DMS79 treated with DMSO at 0.1 percent for 48 hours (cell line): ENCODE measurements at regions not wholly inside any gene's neighbourhood (a gene's known extent, or its start where the extent isn't known, plus 50 kb on each side); places are given as distances from the start of the nearest gene placed in this dataset.

Experiments
- DNase-seq: peaks from one replicate; lab custom pipeline; 2025; lab: John Stamatoyannopoulos, UW

DNA sequence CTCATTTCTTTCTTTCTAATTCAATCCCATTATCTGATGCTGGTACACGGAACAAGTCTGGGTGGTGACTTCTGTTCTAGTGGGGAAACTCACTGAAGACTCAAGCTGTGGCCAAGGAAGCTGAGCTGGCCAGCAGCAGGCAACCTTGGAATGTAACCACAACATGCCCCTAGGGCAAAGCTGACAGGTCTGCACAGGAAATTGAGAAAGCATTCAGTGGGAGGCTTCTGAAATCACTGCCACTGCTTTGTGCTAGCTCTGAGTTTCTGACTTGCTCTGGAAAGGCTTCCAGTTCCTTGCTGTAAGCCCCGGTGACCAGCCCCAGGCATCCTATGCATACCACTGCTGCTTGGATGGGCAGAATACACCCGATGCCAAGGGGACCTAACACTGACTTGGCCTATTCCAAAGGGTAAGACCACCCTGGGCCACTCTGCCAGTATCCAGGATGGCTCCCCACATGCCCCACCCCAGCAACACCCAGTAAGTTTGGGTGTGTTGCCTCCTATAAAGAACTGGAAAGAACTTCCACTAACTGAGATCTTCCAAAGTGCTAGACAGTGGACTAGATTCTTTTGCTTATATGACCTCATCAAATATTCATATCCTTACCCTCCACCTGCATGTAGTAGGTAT, 84.5 kb upstream of the CDKN3 start:
- DNase-seq: no peak

GRCh38 chr14:54314365-54315104, 82.3 kb upstream of the CDKN3 start:
- DNase-seq: no peak

GRCh38 chr14:54316652-54317051, 80.2 kb upstream of the CDKN3 start:
- no peak for DNase-seq

DNA sequence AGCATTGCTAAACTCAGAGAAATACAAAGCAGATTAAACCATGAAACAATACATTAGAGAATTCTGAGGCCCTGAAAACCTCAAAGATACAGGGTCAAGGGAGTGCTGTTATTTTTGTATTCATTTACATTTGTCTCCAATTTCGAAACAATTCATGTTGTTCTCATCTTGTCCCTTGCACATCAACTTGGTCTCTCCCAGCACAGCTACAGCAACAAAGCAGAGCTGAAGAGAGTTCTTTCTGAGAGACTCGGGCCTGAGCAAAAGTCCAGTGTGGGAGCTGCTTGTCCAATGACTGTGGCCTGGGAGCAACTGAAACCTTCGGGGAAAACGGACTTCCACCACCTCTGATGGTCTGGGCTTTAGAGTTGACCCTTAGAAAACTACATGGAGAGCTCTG, 79.4 kb upstream of the CDKN3 start:
- DNase-seq: no peak

DNA sequence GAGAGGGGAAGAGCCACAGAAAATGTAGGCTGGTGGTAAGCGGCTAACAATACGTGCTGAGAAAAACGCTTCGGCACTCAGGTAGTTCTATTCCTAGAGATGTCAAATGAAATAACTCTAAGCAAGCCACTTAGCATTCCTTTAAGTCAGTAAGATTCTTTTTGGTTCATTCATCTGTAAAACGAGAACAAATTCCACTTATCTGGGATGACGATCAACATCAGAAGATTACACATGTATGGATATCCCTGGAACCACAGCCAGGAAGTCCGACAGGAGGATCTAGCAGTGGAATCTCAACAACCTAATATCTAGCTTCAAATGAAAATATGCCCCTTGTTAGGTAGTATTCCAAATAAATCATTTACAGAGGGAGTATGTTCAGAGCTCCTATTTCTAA, 74.6 kb upstream of the CDKN3 start:
- DNase-seq: no peak

- no peak for DNase-seq
Observed at GRCh38 chr14:54322701-54323337, 74.0 kb upstream of the CDKN3 start.

GRCh38 chr14:54325766-54326165, 71.0 kb upstream of the CDKN3 start:
- DNase-seq: no peak

- no peak for DNase-seq
Observed at GRCh38 chr14:54329082-54329695, 67.6 kb upstream of the CDKN3 start.

- no peak for DNase-seq
Observed at GRCh38 chr14:54330876-54331275, 65.9 kb upstream of the CDKN3 start.

DNA sequence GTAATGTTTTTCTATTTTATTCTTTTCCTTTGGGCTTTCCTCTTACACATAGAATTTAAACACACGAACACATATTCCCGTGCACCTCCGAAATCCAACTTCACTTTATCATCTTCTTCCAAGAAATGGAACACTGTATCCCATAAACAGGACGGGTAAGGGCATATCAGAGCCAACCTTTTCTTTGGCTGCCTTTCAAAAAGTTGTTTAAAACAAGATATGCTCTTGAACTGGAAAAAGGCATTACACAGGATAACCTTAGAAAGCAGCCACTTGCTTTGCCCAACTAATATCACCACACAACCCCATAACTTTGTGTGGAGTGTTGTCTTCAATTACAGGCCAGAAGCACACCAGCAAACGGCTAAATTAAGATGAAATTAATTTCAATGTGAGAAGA, 65.3 kb upstream of the CDKN3 start:
- DNase-seq: no peak

DNA sequence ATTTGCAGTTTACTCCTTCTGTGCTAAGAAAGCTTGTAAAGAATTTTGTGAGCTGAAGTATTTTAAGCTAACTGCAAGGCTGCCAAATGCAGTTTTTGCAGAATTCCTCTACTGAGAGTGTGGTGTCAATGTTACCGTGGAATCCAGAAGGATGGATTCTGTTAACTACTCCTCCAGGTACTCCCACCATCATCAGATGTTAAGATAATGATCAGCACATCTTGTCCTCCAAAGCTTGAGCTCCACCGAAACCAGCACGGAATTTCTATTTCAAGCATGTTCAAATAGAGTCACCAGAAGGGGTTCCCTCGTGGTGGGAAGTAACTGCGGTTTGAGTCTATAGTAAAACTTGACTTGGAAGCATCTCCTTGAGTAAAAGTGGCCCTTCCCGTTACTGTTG, 64.3 kb upstream of the CDKN3 start:
- DNase-seq: no peak

DNA sequence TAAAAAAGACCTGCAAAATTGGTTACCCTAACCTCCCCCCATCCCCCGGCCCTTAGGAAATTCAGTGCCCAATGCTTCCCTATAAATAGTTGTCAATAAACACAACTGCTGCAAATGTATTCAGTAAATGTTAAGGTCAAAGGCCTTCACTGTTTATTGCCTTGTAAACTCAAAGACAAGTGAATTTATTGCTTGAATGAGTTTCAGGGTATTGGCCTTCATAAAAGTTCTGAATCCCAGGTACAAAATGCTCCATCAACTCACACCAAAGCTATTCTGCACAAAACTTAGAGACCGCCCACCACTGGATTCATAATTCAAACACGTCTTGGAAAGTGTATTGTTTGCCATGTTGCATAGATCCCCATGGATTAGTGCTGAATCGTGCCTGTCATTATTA, 63.3 kb upstream of the CDKN3 start:
- no peak for DNase-seq

- no peak for DNase-seq
Observed at GRCh38 chr14:54335569-54336155, 61.1 kb upstream of the CDKN3 start.

- no peak for DNase-seq
Observed at GRCh38 chr14:54337314-54337713, 59.5 kb upstream of the CDKN3 start.

DNA sequence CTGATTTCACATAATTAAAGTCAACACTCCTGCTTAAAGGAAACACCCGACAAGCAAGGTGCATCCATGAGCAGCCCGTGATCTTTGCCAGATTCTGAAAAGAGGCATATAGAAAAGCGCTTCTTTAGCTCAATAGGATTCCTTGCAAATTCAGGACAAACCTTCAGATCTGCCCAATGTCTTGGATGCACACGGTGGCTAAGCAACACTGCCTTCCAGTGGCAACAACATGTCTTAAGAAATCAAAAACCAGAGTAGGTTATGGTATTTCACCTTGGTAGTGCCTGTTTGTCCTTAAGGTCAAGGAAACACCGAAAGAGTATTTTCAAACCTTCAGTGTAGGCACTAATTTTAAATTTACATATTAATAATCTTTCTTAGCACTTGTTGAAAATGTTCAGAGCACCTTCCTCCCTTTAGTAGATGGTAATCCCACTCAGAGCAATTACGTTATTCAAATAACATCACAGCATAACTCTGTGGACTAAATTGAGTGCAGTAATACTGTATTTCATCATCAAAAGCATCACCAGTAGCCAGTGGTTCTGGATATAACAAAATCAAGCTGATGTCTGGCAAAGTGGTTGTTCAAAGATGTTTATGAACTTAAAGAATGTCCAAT, 58.0 kb upstream of the CDKN3 start:
- DNase-seq: peak; percentile 77

GRCh38 chr14:54339771-54340170, 57.0 kb upstream of the CDKN3 start:
- no peak for DNase-seq

- DNase-seq: peak; percentile 45
Observed at GRCh38 chr14:54342806-54343205, 54.0 kb upstream of the CDKN3 start.

DNA sequence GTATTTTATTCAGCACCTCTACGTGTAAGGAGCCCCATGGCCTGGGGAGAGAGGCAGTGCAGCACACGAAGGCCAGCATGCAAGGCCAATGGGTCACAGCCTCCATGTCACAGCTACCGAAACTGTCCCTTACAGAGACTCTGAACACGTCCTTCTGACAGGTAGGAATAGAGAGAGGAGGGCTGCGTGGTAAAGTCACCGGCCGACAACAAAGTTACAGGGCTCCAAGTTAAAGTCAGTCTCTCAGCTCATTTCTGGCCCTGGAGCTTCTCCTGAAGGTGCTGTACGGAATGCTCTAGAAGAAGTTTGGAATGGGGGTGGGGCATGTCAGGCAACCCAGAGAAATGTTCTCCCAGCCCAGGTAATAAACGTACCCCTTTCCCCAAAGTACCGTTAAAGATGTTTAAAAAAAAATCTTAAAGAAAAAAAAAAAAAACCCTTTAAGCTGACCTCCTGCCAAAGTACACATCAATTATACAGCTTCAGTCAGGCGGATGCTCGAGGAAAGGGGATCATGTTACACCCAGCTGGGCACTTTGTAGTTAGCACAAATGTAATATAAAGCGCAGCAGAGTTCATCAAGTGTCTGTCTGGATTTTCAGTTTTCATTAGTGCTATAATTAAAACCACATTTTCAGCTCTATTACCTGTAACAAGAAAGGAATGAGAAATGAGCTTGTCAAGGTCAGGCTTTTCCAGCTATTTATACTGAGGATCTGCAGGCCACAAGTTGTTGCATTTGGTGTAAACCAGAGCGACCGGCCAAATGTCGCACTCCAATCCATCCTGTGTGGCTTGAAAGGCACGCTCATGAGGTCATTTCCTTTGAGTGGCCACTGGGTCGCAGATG, 53.3 kb upstream of the CDKN3 start:
- peak; percentile 99 for DNase-seq

- no peak for DNase-seq
Observed at GRCh38 chr14:54344445-54344844, 52.4 kb upstream of the CDKN3 start.

GRCh38 chr14:54346257-54346656, 50.5 kb upstream of the CDKN3 start:
- DNase-seq: no peak
